ENCODE measurements at regions not wholly inside any gene's neighbourhood (a gene's known extent, or its start where the extent isn't known, plus 50 kb on each side); places are given as distances from the start of the nearest gene placed in this dataset.

DNA sequence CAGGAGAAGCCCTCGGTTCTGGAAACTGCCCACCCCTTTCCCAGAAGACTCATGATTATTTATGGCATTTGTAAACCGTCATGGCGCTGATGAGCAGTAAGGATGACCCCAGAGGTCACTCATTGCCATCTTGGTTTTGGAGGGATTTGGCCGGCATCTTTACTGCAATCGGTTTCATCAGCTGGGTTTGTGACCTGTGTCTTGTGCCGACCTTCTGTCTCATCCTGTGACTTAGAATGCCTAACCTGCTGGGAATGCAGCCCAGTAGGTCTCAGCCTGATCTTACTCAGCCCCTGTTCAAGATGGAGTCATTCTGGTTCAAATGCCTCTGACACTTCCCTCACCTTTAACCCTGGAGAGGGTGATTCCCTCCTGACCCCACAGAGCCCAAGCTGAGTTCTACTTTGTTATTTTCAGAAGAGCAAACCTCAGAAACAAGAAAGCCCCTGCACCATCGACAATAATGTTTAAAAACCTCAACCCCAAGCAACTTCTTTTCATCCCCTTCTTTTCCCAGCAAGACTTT lies 105.5 kb upstream of the SFSWAP start:
- TF ChIP-seq EZH2 (IDR thresholded peaks at IDR 0.05; ENCODE audit: low read length), result no peak
- TF ChIP-seq, protein P1, sequence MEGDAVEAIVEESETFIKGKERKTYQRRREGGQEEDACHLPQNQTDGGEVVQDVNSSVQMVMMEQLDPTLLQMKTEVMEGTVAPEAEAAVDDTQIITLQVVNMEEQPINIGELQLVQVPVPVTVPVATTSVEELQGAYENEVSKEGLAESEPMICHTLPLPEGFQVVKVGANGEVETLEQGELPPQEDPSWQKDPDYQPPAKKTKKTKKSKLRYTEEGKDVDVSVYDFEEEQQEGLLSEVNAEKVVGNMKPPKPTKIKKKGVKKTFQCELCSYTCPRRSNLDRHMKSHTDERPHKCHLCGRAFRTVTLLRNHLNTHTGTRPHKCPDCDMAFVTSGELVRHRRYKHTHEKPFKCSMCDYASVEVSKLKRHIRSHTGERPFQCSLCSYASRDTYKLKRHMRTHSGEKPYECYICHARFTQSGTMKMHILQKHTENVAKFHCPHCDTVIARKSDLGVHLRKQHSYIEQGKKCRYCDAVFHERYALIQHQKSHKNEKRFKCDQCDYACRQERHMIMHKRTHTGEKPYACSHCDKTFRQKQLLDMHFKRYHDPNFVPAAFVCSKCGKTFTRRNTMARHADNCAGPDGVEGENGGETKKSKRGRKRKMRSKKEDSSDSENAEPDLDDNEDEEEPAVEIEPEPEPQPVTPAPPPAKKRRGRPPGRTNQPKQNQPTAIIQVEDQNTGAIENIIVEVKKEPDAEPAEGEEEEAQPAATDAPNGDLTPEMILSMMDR (optimal IDR thresholded peaks at IDR 0.05 in 1 of 3, IDR thresholded peaks at IDR 0.05 in 1 of 3, conservative IDR thresholded peaks at IDR 0.05 in 1 of 3; ENCODE audit: extremely low read depth in 1 of 3, insufficient read depth in 2 of 3, low read length in 3 of 3), result no peak

All from keratinocyte (primary cell).